RKO (cell line): ENCODE measurements at regions not wholly inside any gene's neighbourhood (a gene's known extent, or its start where the extent isn't known, plus 50 kb on each side); places are given as distances from the start of the nearest gene placed in this dataset.
"Not testable (repeated sequence)": the region's sequence is repeated elsewhere in the genome, so short reads cannot be mapped to it uniquely, and the experiment has no call there.

Source experiments
- DNase-seq: peaks from one replicate; pipeline ENCODE4 v3.0.0-alpha.2; 2016; ENCODE audit warnings: low spot score

DNA sequence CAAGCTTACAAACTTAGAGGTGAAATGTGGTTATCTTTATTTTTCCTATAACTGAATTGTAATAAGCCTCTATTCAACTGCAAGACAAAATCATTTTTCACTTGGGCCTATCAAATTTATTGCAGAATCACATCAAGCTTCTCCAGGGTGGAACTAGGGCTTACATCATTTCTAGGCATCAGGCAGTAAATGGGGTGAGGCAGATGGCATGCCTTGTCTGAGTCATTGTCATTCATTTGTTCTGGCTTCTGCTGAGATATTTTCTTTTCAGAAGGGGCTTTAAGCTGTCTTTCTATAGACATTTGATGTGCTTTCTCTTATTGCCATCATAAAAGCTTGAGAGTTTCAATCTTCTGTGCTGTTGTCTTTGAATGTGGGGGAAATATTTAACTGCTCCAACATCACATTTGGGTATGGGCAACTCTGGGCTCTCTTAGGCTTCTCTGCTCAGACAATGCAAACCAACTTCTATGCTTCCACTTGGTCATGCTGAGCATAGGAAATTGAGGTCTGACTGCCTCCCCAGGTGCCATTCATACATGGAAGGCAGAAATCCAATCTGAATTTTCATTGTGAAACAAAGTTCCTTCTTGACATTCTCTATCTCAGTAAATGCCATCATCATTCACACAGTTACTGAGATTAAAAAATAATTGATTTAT, 225.8 kb upstream of the GIMD1 start:
- no peak for DNase-seq

DNA sequence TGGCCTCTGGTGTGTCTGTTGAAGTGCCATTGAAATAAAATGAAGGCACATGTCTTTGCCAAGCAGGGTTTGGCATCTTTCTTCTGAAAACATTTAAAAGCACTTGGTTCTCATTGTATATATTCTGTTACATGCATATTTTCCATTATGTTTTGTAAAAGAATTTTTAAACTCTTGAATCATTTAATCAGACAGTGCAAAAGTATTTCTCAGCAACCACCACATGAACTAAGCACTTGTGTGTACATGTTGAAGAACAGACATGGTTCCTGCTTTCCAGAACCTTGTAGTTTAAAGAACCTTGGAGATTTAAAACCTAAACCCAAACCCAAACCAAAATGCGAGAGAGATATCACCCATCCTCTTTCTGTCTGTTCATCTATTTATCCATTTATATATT, 220.3 kb upstream of the GIMD1 start:
- DNase-seq, result no peak

DNA sequence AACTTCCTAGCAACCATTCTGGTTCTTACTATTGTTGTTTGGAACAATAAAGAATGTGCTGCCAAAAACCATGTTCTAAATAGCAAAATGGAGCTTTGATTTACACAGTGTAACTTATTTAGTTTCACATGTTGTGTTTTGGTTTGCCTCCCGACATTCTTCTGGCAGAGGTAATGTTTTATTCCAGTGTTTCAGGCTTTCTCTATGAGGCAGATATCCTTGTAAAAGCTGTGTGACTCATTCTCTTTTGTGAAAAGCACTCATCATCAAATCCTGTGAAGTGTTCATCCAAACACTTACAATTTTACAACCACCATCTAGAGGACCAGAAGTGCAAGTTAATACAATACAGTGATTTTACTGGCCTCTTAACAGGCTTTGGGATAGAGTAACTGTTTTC, 219.0 kb upstream of the GIMD1 start:
- DNase-seq, result peak; percentile 41

DNA sequence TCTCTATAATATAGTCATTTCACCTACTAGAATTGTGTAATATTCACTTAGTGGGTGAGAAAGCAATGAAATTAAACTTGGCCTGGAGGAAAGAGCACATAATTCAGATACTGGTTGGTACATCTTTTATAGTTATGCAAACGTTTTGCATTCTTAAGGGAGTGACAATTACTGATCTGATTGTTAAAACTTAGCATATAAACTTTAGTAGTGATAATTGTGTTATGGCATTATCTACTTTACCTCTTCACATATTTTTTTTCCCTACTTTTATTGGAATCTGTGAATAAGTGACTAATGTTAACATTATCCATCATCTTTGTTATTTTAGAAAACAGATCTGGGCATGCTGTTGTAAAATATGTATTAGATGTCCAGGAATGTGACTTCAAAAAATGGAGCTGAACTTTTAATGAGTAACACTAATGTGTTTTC, 217.4 kb upstream of the GIMD1 start:
- DNase-seq, result no peak

DNA sequence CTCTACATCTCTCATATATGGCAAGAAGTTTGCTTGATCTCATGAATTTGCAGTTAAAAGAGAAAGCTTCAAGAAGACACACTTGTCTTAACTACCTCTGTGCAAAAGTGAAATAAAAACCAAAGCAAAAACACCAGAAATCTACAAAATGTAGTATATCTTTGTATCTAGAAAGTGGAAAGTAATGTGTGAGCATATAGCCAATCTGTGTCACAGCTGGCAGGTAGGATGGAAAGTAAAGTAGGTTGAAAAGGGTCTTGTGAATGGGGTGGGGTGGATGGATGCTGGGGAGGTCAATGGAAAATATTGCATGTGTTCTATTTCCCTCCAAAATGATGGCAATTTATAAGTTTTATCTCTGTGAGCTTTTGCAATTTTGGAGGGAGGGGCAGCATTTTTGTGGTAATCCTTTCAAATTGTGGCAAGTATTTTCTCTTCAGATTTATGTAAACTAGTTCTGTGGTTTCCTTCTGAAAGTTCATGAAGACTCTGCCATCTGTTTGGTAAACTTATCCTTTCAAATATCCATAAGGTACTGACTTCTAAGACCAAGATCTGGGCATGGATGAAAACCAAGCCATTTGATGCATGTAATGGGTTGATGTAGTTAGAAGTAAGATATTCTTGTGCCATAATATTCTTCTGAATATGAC, 215.9 kb upstream of the GIMD1 start:
- DNase-seq, result no peak

DNA sequence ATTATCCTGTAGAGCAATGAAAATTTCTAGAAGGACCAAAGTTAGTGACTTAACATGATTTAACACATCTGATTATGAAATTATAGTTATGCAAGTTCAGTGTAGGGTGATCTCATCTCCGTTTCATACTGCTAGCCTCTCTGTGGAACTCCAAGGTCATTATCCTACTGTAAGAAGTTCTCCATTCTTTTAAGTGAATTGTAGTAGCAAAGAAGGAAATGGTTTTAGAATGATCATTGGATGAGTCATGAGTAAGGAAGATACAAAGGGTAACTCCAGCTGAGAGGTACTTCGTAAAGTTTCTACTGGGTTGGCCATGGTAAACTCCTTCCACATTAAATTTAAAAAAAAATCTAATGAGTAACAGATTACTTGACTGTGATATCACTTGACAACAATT, 215.0 kb upstream of the GIMD1 start:
- peak; percentile 65 for DNase-seq

DNA sequence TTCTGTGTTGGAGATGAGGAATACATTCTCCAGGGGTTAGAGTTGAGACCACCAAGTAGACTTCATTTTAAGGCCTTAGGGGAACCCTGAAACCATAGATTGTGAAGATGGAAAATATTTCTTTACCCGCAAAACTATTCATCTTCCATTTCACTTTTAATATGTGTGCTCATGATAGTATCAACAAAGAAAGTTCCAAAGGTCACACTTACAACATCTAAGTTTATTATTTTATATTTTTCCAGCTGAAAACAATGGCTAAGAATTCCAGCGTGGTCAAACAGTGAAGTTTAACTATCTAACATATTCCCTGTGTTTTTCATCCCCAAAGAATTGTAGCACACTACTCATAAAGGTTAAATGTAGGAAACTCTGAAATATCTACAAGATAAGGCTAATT, 214.5 kb upstream of the GIMD1 start:
- DNase-seq, result no peak

DNA sequence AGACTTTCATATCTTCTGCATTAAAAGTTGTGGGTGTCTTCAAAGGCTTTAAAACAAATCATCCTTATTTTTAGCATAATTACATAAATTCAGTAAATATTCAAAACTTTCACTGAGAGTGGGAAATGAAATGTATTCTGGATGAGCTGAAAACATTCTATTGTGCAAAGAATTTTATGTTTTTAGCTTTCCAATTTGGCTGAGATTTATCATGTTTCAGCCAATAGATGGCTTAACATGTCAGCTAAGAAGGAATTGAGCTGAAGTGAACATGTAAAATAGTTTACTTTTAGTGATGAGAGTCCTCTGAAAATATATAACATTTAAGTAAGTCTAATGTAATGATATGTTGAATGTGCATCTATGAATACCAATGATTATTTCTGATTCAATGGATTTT, 213.5 kb upstream of the GIMD1 start:
- DNase-seq, result no peak

DNA sequence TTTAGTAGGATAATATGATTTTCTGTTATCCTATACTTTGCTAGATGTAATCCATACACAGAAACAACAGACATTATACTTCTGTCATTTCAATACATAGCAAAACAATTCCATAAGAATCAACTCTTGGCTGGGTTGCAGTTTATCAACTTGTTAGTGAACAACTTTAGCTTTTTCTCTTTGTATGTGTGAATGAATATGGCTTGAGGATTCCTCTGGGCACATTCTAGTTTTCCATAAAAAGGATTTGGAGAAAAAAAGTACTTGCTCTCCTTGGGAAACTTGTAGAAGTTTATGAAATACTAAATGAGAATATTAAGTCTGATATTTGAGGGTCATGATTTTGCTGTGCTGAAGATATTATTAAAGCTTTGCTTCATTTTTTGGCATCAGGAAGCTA, 210.7 kb upstream of the GIMD1 start:
- no peak for DNase-seq

DNA sequence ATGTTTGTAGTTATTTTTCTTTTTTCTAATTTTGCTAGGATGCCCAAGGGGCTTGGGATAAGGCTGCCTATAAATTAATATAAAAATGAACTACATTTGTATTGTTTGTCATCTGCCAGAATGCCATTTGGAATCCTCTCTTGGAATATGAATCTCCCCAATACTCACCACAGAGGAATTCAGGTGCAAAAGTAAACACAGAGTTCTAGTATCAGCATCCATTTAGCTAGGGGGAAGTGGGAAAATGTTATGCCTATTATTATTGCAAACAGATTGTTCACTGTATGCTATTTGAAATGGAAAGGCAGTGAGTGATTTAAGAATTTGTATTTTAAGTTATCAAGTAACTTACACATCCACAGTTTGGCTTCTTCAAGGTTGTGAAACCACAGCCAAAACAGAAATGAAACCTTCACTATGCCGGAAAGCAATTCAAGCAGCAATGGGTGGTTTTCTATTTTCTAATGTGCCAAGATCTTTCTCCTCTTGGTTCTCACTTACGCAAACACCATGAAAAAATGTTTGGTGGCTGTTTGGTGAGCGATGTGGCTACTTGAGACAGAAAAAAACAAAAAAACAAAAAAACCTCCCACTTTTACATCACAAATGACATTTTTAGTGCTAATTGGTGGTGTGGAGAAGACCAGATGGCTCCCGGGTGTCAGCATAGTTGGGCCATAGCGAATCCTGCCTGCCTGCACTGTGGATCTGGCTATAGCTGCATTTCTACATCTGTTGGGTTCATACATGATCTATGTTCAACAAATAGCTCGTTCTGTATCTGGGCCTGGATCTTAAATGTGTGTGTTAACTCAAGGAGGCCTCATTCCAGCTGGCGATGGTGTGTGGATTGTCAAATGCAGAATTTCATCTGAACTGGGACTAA, 200.8 kb upstream of the GIMD1 start:
- DNase-seq, result no peak

DNA sequence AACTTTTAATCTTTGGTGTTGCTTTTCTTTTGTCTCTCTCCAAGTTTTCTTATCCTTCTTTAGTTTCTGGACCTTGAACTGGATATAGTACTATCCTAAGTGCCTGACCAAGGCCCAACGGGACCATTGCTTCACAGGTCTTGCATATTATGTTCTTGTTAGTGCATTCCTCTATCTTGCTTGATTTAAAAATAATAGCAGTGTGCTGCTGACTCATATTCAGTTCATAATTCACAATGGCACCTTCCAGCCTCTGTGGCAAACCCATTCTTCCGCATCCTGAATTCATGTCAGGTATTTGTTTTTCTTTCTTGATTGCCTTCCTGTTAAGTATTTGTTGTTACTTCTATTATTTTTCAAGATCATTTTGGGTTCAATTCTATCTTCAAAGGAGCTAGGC, 197.1 kb upstream of the GIMD1 start:
- DNase-seq, result no peak

DNA sequence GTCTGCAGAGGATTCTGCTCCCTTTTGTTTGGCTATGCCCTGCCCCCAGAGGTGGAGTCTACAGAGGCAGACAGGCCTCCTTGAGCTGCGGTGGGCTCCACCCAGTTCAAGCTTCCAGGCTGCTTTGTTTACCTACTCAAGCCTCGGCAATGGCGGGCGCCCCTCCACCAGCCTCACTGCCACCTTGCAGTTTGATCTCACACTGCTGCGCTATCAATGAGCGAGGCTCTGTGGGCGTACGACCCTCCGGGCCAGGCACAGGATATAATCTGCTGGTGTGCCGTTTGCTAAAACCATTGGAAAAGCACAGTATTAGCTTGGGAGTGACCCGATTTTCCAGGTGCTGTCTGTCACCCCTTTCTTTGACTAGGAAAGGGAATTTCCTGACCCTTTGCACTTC, 195.1 kb upstream of the GIMD1 start:
- DNase-seq, result not testable (repeated sequence)

DNA sequence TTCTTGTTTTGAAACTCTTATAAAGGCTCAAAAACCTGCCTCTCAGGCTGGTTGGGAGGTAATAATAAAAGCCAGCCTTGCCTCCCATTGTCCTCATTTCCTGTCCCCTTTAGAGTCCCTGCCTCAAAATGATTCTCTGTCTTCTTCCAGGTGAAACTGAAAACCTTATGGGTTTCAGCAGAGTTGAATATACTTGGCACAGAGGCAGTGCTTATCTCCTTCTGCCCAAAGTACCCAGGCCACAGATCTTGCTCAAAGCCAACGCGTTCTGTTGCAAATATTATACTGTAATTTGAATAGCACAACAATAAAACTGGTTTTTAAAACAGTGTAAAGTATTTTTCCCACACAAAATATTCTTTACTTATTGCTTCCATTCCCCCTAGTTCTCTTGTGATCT, 183.1 kb upstream of the GIMD1 start:
- DNase-seq, result no peak

DNA sequence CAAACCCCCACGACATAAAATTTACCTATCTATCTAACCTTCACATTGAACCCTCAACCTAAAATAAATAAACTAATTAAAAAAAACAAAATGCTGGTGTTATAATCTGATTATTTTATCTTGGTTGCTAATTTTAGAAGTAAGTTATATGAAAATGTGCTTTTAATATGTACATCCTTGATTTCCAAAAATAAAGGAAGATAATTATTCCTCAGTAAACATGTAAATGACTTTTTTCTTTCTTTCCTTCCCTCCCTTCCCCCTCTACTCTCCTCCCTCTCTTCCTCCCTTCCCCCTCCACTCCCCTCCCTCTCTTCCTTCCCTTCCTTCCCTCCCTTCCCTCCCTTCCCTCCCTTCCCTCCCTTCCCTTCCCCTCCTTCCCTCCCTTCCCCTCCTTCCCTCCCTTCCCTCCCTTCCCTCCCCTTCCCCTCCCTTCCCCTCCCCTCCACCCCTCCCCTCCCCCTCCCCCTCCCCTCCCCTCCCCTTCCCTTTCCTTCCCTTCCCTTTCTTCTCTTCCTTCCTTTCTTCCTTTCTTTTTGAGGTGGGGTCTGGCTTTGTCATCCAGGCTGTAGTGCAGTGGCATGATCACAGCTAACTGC, 180.0 kb upstream of the GIMD1 start:
- DNase-seq, result no peak

DNA sequence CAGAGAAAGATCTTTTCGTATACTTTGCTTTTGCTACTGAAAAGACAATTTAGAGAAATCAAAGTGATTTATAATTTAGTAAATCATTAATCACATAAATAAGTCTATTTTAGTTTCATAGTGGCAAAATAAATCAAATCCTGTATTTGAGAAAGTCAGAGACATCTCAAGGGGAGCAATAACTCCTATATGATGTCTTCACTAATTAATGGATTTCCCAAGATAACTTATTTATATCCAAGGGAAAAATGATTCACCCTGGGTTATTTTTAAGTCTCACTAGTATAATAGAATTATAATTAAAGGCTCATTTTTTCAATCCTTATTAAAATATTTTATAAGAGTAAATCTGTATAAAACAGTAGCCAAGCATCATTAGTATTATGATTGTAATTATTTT, 177.8 kb upstream of the GIMD1 start:
- DNase-seq, result no peak

DNA sequence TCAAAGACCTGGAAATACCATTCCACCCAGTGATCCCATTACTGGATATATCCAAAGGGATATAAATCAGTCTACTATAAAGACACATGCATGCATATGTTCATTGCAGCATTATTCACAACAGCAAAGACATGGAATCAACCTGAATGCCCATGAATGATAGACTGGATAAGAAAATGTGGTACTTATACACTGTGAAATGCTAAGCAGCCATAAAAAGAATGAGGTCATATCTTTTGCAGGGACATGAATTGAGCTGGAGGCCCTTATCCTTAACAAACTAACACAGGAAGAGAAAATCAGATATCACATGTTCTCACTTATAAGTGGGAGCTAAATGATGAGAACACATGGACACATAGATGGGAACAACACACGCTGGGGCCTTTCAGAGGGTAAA, 174.0 kb upstream of the GIMD1 start:
- not testable (repeated sequence) for DNase-seq

DNA sequence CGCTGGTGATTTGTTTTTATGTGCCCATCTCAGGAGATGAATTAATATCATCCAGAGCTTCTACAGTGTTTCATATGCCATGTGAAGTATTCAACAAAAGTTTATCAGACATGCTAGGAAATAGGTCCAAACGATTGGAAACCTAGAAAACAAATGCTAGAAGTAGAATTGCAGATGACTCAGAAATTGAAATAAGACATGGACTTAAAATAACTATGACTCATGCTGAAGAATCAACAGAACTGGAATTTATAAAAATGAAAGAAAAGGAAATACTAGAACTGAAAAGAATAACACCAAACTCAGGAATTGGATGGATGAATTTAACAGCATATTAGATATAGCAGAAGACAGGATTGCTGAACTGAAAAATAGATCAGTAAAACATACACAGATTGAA, 172.7 kb upstream of the GIMD1 start:
- DNase-seq, result peak; percentile 30

DNA sequence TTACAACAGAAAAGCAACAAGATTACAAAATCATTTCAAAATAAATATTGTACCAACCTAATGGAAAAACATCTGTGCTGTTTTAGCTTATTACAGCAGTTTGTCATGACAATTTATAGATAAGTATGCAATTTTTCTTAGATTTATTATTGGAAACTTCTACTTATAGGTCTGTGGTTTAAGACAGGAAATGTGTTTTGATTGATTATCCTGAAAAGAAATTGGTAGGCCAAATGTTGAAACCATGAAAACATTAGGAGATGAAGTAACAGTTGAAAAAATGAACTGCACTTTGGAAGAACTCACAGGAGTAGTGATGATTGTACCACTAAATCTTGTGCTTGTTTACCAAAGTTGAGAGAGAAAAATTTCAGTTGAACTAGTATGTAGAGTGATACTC, 162.2 kb upstream of the GIMD1 start:
- no peak for DNase-seq

DNA sequence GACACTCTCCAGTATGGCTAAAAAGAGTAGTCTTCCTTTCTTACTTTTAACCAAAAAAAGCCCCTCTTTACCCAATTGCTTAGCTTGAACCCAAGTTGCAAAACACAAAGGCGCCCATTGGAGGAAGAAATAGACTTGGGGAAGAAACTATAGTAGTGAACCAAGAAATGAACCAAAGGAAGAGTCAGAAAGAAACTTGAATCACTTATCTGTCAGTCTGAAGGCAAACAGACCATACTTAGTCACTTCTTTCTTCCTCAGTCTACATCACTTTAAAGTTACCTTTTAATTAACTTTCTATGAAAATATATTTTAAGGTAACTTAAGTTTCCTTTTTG, 161.4 kb upstream of the GIMD1 start:
- DNase-seq, result no peak

DNA sequence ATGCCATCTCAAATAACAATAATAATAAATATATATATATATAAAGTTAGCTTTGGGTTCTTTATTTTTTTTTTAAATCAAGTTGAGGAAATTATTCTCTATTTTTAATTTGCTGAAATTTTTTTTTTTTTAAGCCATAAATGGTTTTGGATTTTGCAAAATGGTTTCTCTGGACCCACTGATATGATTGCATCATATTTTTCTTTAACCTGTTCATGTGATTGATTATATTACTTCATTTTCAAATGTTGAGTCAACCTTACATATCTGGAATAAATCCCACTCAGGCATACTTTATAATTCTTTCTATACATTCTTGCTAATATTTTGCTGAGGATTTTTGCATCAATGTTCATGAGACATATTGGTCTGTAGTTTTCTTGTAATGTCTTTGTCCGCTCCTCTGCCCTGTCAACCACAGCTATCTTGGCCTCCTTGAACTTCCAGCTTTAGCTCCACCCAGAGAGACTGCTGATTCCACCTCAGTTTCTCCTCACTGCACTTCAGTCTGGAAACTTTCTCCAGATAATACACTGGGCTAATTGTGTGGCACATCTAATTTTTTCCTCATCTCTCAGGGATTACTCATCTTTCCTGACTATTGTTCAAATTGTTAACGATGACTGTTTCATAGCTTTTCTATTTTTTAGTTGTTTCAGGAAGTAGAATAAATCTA, 160.9 kb upstream of the GIMD1 start:
- no peak for DNase-seq

DNA sequence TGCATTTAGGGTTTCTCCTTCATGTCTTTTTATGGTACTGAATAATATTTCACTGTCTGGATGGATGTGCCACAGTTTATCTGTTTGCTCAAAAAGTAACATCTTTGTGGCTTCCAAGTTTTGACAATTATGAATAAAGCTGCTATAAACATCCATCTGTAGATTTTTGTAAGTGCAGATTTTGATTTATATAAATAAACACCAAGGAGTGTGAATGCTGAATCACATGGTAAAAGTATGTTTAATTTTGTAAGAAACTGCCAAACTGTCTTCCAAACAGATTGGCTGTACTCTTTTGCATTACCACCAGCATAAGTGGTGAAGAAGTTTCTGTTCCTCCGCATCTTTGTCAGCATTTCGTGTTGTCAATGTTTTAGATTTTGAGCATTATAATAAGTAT, 158.7 kb upstream of the GIMD1 start:
- DNase-seq, result no peak

DNA sequence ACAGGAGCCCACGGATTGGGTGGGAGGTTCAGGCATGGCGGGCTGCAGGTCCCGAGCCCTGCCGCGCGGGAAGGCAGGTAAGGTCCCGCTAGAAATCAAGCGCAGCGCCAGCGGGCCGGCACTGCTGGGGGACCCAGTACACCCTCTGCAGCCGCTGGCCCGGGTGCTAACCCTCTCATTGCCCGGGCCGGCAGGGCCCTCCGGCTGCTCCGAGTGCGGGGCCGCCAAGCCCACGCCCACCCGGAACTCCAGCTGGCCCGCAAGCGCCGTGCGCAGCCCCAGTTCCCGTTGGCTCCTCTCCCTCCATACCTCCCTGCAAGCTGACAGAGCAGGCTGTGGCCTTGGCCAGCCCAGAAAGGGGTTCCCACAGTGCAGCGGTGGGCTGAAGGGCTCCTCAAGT, 156.8 kb upstream of the GIMD1 start:
- not testable (repeated sequence) for DNase-seq
